HEK293T (cell line): ENCODE measurements at regions not wholly inside any gene's neighbourhood (a gene's known extent, or its start where the extent isn't known, plus 50 kb on each side); places are given as distances from the start of the nearest gene placed in this dataset.

Experiments used
- ELF4 ChIP-seq: fragments of 450-650 bp; IDR thresholded peaks from 2 replicates; pipeline ENCODE4 v1.6.1; 2017; ENCODE audit warnings: antibody characterized with exemption
- NFRKB ChIP-seq: fragments of 450-650 bp; IDR thresholded peaks from 2 replicates; pipeline ENCODE4 v1.6.1; 2016; ENCODE audit warnings: mild to moderate bottlenecking, moderate library complexity

DNA sequence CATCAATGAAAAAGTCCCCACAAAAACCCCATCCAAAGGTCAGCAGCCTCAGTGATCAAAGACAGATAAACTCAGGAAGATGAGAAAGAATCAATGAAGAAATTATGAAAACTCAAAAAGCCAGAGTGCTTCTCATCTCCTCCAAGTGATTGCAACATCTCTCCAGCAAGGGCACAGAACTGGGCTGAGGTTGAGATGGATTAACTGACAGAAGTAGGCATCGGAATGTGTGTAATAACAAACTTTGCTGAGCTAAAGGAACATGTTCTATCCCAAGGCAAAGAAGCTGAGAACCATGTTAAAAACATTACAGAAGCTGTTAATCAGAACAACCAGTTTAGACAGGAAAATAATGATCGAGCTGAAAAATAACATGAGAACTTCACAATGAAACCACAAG is 442.8 kb upstream of the SYT4 start:
- no peak for TF ChIP-seq ELF4
- TF ChIP-seq NFRKB: no peak
